Endothelial cell of umbilical vein (primary cell): ENCODE measurements at regions not wholly inside any gene's neighbourhood (a gene's known extent, or its start where the extent isn't known, plus 50 kb on each side); places are given as distances from the start of the nearest gene placed in this dataset.

Source experiments
- EZH2 ChIP-seq: IDR thresholded peaks from 2 replicates; pipeline ENCODE4 v1.6.1; 2012; ENCODE audit warnings: borderline replicate concordance, low read depth, mild to moderate bottlenecking, moderate library complexity, low read length, inconsistent platforms; ENCODE audit not compliant: severe bottlenecking
- FOS ChIP-seq: IDR thresholded peaks from 2 replicates; pipeline ENCODE4 v1.6.1; 2011; ENCODE audit warnings: mild to moderate bottlenecking, low read length, moderate library complexity, borderline replicate concordance; ENCODE audit not compliant: insufficient read depth
- MAX ChIP-seq: IDR thresholded peaks from 2 replicates; pipeline ENCODE4 v1.6.1; 2011; ENCODE audit not compliant: insufficient read depth, insufficient read length
- MYC ChIP-seq: IDR thresholded peaks from one replicate; pipeline ENCODE4 v1.6.1; 2011; ENCODE audit warnings: mild to moderate bottlenecking, low read depth, low read length
- POLR2A ChIP-seq: IDR thresholded peaks from 2 replicates; pipeline ENCODE4 v1.6.1; 2012; ENCODE audit warnings: low read depth, mild to moderate bottlenecking, control low read depth, low read length
- POLR2AphosphoS5 ChIP-seq: IDR thresholded peaks from 2 replicates; pipeline ENCODE4 v1.6.1; 2012; ENCODE audit warnings: low read depth, mild to moderate bottlenecking, control low read depth, low read length, moderate library complexity; ENCODE audit not compliant: insufficient read depth
- TF ChIP-seq, protein P1 (sequence below), 2 donors: IDR thresholded peaks; 1 replicate in 1 of 2; 2 replicates in 1 of 2; pipeline ENCODE4 v1.5.1; 2011; ENCODE audit warnings: low read length in 2 of 2, mild to moderate bottlenecking in 2 of 2, moderate library complexity in 2 of 2, control low read depth in 1 of 2, inconsistent platforms in 1 of 2, low read depth in 1 of 2; ENCODE audit not compliant: insufficient read depth in 1 of 2; ENCODE audit errors: extremely low read depth in 1 of 2

- TF ChIP-seq POLR2AphosphoS5 = no peak
- TF ChIP-seq, protein P1, sequence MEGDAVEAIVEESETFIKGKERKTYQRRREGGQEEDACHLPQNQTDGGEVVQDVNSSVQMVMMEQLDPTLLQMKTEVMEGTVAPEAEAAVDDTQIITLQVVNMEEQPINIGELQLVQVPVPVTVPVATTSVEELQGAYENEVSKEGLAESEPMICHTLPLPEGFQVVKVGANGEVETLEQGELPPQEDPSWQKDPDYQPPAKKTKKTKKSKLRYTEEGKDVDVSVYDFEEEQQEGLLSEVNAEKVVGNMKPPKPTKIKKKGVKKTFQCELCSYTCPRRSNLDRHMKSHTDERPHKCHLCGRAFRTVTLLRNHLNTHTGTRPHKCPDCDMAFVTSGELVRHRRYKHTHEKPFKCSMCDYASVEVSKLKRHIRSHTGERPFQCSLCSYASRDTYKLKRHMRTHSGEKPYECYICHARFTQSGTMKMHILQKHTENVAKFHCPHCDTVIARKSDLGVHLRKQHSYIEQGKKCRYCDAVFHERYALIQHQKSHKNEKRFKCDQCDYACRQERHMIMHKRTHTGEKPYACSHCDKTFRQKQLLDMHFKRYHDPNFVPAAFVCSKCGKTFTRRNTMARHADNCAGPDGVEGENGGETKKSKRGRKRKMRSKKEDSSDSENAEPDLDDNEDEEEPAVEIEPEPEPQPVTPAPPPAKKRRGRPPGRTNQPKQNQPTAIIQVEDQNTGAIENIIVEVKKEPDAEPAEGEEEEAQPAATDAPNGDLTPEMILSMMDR (IDR thresholded peaks at IDR 0.05; ENCODE audit: extremely low read depth in 1 of 2, insufficient read depth in 1 of 2, low read depth in 1 of 2, low read length in 2 of 2) = no peak
- no peak for TF ChIP-seq MAX
- no peak for TF ChIP-seq POLR2A
- no peak for TF ChIP-seq EZH2
- TF ChIP-seq FOS = no peak
- no peak for TF ChIP-seq MYC
These were observed 573.8 kb downstream of the TSN start for GRCh38 chr2:122329278-122329677.
